Activated naive CD4-positive, alpha-beta T cell (primary cell): ENCODE measurements at regions not wholly inside any gene's neighbourhood (a gene's known extent, or its start where the extent isn't known, plus 50 kb on each side); places are given as distances from the start of the nearest gene placed in this dataset.
"Not testable (repeated sequence)": the region's sequence is repeated elsewhere in the genome, so short reads cannot be mapped to it uniquely, and the experiment has no call there.

Experiments used
- DNase-seq, 4 experiments: peaks; one replicate each; lab custom pipeline; 2025; lab: John Stamatoyannopoulos, UW

DNA sequence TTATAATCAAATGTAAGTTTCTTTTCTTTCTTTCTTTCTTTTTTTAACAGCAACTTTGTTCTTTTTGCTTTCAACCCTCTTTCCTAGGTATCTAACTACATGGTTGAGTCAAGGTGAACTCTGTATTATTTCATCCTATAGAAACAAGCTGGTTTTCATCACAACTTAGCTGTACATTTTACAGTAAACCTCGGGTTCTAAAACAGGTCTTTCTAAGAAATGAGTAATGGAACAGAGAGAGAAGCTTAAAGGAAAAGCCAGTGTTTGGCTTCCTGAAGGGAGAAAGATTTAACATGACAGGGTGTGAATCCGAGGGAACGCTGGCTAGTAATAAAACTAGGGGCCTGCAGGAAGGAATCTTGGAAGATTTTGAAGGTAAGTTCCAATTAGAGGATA is 143.4 kb upstream of the ITGB1 start:
- DNase-seq = no peak

DNA sequence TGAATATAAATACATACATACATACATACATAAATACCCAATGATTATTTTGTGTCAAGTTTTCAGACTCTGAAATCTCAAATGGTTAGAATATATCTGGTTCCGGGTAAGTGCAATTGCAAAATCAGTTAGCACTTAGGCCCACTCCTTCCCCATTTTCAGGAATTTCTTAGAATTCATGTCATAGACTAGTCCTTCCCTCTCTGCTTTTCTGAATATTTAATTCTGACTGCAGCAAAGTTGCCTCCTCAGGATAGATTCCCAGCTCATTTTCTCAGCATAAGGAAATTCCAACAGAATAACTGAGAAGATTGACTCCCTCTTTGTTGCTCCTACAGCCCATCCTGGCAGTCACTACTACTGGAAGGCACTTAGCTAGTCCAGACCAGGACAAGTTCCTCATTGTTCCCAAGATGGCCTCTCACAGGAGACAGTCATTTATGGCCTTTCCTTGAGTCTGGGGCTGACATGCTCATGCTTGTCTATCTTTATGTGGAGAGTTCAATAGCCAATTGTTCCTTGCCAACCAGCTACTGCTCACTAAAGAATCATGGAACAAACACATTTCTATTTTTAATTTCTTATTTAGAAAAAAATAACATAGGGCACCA is 142.9 kb upstream of the ITGB1 start:
- no peak for DNase-seq

DNA sequence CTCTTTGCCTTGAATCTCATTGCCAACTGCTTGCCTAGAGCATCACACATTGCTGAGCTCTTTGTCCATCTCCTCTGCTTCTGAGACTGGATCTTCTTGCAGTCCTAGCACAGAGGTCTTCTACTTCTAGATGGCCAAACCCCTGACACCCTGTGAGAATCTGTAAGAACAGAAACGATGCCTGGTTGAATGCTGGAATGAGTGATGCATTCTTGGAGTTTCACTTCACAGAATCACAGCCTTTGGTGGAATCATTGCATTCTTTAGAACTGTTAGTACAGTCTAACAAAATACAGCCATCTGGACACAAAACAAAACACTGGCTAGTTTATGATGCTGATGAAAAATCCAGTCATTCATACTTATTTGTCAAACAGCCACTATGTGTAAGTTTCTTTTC is 141.7 kb upstream of the ITGB1 start:
- no peak for DNase-seq

DNA sequence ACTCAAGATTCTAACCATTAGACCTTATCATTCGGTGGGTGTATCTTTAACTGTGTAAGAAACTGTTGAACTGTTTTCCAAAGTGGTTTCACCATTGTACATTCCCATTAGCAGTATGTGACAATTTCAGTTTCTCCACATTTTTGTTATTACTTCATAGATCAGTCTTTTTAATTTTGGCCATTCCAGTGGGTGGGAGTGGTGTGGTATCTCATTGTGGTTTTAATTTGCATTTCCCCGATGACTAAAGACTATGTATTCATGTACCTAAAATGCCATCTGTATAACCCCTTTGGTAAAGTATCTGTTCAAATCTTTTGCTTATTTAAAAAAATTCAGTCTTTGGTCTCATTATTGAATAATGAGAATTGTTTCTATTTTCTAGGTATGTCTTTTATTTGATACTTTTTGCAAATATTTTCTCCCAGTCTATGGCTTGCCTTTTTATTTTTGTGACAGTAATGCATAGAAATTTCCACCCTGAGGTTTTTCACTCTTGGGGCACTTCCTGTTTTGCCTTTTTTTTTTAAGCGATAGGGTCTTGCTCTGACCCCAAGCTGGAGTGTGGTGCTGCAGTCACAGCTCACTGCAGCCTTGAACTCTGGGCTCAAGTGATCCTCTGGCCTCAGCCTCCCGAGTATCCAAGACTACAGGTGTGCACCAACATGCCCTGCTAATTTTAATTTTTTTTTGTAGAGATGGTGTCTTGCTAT is 141.1 kb upstream of the ITGB1 start:
- no peak for DNase-seq

DNA sequence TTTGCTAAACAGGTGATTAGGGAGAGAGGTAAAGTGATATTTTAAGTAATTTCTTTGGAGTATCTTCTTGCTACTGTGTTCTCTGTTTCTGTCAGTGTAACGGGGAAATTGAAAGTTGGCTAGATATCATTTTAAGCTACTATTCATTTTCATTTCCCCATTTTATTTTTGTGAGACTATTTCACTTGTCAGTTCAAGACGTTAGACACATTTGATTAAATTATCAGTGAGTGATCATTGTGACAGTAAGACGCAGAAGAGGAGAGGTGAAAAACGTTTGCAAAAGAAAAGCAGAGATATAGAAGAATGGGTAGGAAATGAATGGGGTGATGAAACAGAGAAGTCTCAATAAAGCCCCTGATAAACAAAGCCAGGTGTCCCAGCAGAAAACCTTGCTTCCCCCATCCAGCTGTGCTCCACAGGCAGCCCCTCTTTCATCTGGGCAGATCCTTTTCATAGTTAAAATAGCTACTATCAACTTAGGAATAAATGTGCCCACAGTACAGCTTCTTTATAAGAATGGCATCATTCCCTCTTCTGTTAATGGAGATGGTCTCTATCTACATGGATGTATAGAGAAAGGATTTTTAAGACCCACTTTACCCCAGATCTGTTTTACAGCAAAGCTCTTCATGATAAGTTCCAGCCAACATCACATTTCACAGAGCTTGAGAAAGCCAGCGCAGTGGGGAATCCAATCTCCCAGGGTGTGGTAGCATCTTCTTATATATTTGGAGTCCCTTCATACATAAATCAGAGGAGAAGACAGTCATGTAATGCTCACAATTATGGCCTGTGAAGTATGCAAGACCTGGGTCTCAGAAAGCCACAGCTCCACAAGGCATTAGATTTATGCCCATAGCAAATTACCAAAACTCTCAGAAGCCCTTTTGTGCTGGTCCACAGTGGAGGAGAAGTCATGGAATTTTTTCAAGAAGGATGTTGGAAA is 138.1 kb upstream of the ITGB1 start:
- DNase-seq = no peak

DNA sequence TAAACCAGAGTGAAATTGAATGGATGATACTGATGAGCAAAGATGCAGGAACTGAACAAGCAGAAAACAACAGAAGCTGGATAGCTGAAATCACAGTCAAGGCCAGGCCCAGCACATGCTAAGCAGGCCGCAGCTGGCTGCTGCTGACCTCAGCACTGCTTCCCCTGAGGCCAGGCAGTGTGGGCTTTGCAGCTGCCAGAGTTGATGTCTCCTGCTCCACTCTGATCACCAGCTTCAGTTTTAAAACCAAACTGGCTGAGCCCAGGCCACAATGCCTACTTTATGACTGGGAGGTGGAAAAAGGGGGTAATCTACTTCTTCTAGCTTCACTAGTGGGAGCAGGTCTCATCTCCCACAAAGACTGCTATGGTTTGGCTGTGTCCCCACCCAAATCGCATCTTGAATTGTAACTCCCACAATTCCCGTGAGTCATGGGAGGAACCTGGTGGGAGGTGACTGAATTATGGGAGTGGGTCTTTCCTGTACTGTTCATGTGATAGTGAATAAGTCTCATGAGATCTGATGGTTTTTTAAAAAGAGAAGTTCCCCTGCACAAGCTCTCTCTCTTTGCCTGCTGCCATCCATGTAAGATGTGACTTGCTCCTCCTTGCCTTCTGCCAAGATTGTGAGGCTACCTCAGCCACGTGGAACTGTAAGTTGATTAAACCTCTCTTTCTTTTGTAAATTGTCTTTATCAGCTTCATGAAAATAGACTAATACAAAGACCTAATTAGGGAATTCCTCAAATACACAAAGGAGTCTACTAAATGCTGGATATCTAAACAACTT is 136.4 kb upstream of the ITGB1 start:
- DNase-seq = no peak

DNA sequence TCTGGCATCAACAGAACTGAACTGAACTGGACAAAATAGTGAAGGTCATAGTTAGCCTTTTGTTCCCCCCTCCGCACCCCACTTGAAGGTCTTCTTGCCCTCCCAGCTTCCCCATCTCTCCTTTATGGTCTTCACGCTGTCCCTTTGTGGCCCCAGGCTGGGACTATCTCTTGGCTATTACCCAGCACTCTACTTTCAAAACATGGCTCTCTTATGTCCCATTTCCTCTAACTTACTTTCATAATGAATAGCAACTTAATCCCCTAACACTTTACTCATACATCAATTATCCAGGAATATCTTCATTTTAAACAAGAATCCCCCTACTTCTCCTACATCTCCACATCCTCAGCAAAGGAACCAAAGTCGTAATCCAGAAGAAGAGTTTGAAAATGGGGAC is 135.3 kb upstream of the ITGB1 start:
- no peak for DNase-seq

DNA sequence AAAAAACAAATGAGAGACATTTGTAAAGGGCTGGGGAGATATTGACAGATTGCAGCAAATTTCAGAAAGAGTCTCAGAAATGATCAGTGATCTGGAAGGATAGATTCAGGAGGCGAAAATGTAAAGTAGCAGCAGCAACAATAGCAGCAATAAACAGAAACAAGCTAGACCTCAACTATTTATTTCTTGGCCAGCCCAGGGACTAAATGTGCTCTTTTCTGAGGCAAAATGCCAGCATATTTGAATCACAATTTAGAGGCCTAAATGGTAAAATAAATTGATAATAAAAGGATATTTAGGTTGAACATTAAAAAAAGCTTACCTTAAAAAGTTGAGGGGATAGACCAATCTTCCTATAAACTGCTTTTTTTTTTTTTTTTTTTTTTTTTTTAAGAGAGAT is 134.6 kb upstream of the ITGB1 start:
- no peak for DNase-seq

DNA sequence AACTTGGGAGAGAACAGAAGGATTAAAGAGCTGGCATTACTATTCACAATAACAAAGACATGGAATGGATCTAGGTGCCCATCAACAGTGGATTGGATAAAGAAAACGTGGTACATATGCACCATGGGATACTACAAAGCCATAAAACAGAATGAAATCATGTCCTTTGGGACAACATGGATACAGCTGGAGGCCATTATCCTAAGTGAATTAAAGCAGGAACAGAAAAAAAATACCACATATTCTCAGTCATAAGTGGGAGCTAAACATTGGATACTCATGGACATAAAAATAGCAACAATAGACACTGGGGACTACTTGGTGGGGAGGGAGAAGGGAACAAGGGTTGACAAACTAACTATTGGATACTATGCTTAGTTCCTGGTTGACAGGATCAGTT is 133.2 kb upstream of the ITGB1 start:
- DNase-seq = no peak

DNA sequence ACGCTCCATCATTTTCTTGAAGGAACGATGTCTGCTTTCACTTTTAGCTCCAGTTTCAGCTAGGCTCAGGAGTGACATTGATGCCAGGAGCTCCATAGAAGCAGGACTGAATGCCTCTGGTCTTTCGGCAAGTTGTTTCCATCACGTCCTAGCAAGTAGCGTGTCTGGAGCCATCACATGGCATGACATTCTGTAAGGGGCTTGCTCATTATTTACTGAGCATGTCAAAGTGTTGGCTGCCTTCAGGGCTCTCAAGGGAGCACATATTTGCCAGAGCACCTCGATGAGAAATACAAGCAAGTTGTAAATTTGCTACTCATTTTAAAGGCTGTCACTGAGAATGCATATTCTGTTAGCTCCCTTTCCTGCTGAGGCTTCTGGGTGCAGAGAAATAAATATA is 131.0 kb upstream of the ITGB1 start:
- DNase-seq = no peak

DNA sequence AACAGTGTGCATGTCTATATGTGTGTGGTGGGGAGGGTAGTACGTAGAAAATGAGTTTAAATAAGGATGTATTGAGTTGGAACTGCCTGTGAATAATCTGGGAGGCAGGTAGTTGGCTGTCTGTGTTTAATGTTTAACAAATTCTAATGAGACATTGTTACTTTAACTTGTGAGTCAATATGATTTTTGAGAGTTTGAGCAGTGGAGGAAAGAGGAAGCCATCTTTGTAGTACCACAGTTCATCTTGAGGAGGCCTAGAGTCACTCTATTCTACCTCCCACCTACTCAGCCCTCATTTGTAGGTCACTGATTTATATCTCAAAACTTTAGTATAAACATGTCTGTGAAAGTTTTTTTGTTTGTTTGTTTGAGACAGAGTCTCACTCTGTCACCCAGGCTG is 129.9 kb upstream of the ITGB1 start:
- no peak for DNase-seq

DNA sequence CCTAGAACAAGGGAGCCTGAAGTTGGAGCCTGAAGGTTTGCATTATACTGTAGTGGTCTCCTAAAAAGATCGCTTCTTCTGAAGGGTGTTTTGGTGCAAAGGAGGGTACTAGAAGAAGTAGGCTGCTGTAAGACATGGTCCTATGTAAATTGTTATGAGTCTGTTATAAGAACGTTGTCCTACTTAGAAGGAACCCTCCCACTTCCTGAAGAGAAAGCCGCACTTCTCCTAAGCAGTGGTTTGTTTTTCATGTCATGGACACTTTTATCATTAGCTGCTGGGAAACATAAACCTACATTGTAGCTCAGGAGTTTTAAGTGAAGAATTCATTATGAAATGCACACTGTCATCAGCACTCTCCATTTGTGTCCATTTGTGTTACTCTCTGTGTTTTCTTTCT is 129.1 kb upstream of the ITGB1 start:
- DNase-seq = no peak

DNA sequence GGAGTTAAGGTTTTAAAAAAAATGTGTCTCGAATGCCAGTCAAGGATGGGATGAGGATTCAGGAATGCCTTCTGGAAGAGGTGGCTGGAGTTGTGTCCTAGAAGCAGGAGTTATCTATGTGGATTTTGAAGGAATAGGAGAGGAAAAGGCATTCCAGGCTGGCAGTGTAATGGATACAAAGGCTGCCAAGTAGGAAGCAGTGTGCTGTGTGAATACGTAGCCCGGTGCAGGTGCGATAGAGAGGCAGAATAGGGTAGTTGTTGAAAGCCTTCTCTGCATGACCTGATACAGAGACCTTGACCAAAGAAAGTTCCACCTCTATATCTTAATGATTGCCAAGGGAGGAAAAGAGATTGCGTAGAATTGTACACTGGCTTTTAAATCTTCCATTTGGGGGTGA is 128.1 kb upstream of the ITGB1 start:
- no peak for DNase-seq

DNA sequence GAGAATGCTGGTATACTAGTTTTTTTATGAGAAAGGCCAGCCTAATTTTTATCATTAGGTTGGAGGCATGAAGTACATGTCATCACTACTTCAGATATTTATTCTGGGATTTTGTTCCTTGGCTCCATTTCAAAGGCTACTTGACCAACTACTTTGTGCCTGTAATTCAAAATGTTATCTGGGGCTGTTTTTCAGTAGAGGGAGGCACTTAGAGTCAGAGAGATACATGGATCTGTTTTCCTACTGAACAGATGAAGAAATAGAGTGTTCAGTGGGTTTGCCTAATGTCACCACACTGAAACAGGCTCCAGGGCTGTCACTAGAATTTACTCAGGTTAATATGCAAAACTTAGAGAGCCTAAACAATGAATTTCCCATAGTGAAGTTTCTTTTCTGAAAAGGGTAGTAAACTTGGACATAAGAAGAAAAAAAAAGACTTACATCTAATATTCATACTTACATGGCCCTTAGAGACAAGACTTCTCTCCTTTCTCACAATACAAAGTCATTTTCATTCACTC is 127.3 kb upstream of the ITGB1 start:
- DNase-seq = no peak

DNA sequence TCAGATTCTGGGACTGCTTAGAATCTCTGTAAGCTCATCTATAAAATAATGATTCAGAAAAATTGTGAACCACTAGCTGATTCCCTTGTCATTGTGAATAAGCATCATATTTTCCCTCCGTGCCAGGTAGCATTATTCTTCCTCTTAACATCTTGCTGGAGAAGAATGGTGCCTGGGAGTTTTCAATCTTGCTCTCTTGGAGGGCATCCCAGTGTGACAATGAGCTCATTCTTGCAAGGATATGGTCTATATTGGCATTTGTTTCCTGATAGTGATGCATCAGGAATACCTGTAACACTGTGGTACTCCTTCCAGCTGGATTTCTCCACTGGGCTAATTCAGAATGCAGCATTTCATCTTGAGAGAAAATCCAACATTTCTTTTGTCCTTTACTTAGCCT is 126.4 kb upstream of the ITGB1 start:
- no peak for DNase-seq

DNA sequence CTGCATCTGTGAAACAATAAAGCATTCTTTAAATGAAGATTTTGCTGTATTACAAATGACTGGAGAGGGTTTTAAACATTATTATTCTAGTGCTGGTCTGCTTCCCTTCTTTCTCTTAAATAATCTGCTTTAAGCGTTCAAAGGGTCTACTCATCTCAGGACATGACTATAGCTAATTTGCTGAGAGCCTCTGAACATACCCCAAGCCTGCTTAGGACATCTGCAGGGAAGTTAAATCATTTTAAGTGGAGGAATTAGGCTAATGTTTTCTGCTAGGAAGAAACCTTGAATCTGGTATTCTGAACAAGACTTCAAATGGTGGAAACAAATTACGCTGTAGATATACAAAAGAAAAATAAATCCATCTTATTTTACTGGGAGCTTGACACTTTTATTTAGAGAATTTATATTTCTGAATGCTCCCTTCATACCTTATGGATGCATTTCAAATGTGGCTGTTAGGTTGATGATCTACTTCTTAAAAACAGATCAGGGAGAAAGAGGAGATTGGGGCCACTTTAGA is 124.4 kb upstream of the ITGB1 start:
- DNase-seq = no peak

DNA sequence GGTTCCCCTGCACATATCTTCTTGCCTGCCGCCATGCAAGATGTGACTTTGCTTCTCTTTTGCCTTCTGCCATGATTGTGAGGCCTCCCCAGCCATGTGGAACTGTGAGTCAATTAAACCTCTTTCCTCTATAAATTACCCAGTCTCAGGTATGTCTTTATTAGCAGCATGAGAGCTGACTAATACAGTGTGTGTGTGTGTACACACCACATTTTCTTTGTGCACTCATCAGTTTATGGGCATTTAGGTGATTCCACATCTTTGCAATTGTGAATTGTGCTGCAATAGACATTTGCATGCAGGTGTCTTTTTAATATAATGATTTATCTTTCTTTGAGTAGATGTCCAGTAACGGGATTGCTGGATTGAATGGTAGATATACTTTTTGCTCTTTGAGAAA is 122.4 kb upstream of the ITGB1 start:
- not testable (repeated sequence) for DNase-seq

DNA sequence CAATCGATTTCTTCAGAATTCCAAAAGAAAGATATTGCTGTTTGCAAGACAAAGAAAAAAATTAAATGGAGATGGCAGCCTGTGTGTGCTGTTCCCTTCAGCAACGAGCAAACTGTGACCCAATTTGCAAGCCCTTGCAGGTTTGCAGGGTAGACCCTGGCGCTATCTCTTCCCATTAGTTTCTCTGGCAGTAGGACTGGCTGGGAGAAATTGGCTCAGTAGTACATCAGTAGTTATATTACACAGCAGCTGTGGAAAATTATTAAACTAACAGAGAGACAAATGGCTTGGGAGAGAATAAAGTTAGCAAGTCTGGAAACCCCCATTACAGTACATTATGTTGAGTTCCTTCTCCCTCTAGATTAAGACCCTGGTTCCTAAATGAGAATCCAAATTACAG is 116.4 kb upstream of the ITGB1 start:
- no peak for DNase-seq

DNA sequence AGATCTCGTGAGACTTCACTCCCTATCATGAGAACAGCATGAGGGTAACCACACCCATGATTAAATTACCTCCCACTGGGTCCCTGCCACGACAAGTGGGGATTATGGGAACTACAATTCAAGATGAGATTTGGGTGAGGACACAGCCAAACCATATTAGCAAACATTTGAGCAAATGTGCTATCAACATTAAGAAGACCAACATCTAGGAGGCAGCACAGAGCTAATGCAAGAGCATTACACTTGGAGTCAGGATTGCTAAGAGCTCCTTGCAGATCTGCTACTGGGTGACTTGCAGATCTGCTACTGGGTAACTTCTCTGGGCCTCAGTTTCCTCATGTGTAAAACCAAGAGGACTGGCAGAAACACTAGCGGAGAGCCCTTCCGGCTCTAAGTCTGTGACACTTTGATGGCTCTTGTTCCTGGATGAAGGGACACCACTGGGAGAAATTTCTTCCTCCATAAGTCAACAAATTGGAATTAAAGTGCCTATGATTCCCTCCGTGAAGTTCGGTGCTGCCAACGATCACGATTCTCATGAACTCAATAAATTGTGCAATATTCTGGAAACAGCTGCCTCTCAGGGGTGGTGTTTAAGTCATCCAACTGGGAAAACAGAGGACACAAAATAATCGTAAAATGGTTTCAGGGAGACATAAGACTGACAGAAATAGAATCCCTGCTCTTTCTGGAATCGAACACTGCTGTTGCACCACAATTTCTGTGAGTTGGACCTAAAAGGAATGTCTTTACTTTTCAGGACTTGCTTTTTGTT is 115.8 kb upstream of the ITGB1 start:
- no peak for DNase-seq

DNA sequence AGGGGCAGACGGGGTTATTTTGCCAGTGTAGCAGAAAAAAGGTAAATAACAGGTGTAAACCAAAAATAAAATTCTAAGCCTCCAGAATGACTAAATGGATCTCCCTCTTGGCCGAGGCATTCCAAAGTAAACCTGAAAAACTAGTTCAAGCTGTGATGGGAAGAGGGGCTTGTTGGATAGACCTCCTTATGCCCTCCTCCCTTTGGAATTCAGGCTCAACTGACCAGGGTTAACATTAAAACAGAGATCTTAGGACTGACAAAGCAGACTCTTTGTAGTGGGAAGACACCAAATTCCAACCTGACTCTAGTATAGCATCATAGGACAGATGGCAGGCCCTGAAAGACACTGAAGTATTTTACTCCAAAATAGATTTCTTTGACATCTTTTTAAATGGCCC is 113.8 kb upstream of the ITGB1 start:
- DNase-seq = no peak

DNA sequence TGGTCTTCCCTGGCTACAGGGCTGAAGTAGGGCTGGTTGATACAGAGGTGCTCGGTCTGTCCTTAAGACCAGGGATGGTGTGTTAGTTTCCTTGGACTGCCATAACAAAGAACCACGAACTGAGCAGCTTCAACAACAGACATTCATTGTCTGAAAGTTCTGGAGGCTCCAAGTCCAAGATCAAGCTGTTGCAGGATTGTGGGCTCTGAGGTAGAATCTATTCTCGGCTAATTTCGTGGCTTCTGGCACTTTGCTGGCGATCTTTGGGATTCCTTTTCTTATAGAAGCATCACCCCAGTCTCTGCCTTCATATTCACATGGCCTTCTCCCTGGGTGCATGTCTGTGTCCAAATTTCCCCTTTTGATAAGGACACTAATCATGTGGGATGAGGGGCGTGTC is 112.1 kb upstream of the ITGB1 start:
- no peak for DNase-seq
